ENCODE measurements at regions not wholly inside any gene's neighbourhood (a gene's known extent, or its start where the extent isn't known, plus 50 kb on each side); places are given as distances from the start of the nearest gene placed in this dataset.

DNA sequence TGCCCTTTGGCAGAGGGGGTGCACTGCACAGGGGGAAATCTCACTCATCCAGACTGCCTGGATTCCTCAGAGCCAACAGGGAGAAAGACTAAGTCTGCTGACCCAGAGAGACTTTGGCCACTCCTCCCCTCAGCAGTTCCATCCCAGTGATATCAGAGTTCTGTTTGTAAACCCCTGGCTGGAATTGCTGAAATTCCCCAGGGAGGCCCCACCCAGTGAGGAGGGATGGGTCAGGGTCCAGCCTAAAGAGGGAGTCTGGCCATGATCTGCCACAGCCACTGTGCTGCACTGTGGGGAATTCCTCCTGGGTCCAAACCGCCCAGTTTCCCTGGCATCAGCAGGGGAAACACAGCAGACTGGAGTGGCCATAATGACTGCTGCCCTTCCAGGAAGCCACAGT, 54.9 kb upstream of the USP15 start:
- no peak for DNase-seq (ENCODE audit: low read depth in 1 of 2, low spot score in 1 of 2)
- Histone ChIP-seq H3K27me3 (ENCODE audit: insufficient read depth, poor library complexity, severe bottlenecking) (no peaks in the 10 kb centered on the region), H3K4me3 (replicated peaks; ENCODE audit: insufficient read depth, low read length) (no peak overlapping the region), H3K27ac (replicated peaks) (no peak overlapping the region)
- TF ChIP-seq POLR2AphosphoS5 (IDR thresholded peaks at IDR 0.05; ENCODE audit: low read depth) (no peak), REST (IDR thresholded peaks at IDR 0.05; ENCODE audit: insufficient replicate concordance, low read depth) (no peak), SPI1 (IDR thresholded peaks at IDR 0.05; ENCODE audit: borderline replicate concordance, low read depth) (no peak), GABPA (IDR thresholded peaks at IDR 0.05; ENCODE audit: low read depth) (no peak), CTCF (IDR thresholded peaks at IDR 0.05; ENCODE audit: insufficient read depth, low read length) (no peak)

GRCh38 chr12:62207248-62207647, 53.0 kb upstream of the USP15 start:
- DNase-seq (ENCODE audit: low read depth in 1 of 2, low spot score in 1 of 2), result no peak
- TF ChIP-seq GABPA (IDR thresholded peaks at IDR 0.05; ENCODE audit: low read depth) (no peak), CTCF (IDR thresholded peaks at IDR 0.05; ENCODE audit: insufficient read depth, low read length) (no peak), SPI1 (IDR thresholded peaks at IDR 0.05; ENCODE audit: borderline replicate concordance, low read depth) (no peak), REST (IDR thresholded peaks at IDR 0.05; ENCODE audit: insufficient replicate concordance, low read depth) (no peak), POLR2AphosphoS5 (IDR thresholded peaks at IDR 0.05; ENCODE audit: low read depth) (no peak)
- no peaks in the 10 kb centered on the region for H3K27me3 ChIP-seq (ENCODE audit: insufficient read depth, poor library complexity, severe bottlenecking)
- H3K4me3 ChIP-seq (replicated peaks; ENCODE audit: insufficient read depth, low read length), result no peak overlapping the region
- no peak overlapping the region for H3K27ac ChIP-seq (replicated peaks)
